GM21423 (cell line): ENCODE measurements at regions not wholly inside any gene's neighbourhood (a gene's known extent, or its start where the extent isn't known, plus 50 kb on each side); places are given as distances from the start of the nearest gene placed in this dataset.
A peak's percentile ranks its signal among the peaks of the same experiment; 100 is the strongest.

Experiments
- ATAC-seq: cut with Tn5 transposase; IDR thresholded peaks from one replicate; pipeline ENCODE4 v1.9.1; 2021; ENCODE audit warnings: mild to moderate bottlenecking, moderate library complexity; ENCODE audit not compliant: unreplicated experiment

DNA sequence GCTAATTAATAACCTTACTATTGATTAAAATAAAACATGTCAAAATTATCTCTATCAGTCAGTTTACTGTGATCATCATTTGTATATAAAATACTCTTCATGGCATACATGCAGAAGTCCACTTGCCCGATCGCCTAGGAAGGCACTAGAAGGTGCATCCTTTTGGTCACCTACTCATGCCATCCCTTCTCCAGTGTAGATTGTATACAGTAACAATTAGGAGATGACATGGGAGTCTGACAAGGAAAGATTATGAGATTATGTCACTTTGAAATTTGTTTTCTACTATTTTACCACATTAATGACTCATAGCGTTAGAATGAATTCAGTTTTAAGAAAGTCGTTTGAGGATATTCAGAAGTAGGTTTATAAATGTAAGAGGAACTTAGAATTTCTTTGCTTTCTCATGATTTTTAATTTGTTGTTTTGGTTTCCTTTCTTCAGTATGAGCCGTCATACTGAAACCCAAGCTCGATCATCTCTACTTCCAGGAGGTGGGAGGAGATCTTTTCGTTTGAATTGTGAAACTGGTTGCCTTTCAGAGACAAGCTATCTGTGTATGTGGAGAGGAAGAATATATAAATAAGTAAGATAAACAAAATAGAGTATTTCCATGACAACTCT lies 51.1 kb upstream of the UNC5C start:
- peak; percentile 79 for ATAC-seq
